ENCODE measurements at regions not wholly inside any gene's neighbourhood (a gene's known extent, or its start where the extent isn't known, plus 50 kb on each side); places are given as distances from the start of the nearest gene placed in this dataset.

GRCh38 chr12:28100717-28101116, 89.5 kb upstream of the CCDC91 start:
- Histone ChIP-seq H3K27ac (no peak overlapping the region), H3K4me1 (no peaks in the 10 kb centered on the region), H3K4me3 (no peak overlapping the region), H3K9me3 (no peaks in the 10 kb centered on the region), H3K36me3 (no peaks in the 10 kb centered on the region), H3K27me3 (peaks cover 0 to 3% (median 0%) of the 10 kb centered on the region in 7 donors)
- ATAC-seq = no peak
- intact Hi-C loops (cut with DNase I) = no loop called here
- 26 to 37% methylated on average over 1 of the region's 1 CpG for WGBS, 2 donors
- no peak for TF ChIP-seq CTCF (IDR thresholded peaks at IDR 0.05)
- DNase-seq = no peak

- no peak for TF ChIP-seq CTCF (IDR thresholded peaks at IDR 0.05)
- no peak for DNase-seq
- no peaks in the 10 kb centered on the region for H3K36me3 ChIP-seq
- intact Hi-C loops (cut with DNase I) = no loop called here
- 79 to 80% methylated on average over 2 of the region's 2 CpGs for WGBS, 2 donors
- H3K4me3 ChIP-seq = no peak overlapping the region
- peaks cover 0 to 8% (median 0%) of the 10 kb centered on the region in 11 donors for H3K9me3 ChIP-seq
- no peaks in the 10 kb centered on the region for H3K4me1 ChIP-seq
- peak in 1 of 8 donors; percentile 63 for ATAC-seq
- H3K27ac ChIP-seq = no peak overlapping the region
- no peaks in the 10 kb centered on the region for H3K27me3 ChIP-seq
Measured at GRCh38 chr12:28104316-28104715, 85.9 kb upstream of the CCDC91 start.

- DNase-seq (no peak), ATAC-seq (no peak)
- intact Hi-C loops (cut with DNase I) = no loop called here
- Histone ChIP-seq H3K9me3 (peaks cover 0 to 8% (median 0%) of the 10 kb centered on the region in 11 donors), H3K36me3 (no peaks in the 10 kb centered on the region), H3K4me3 (no peak overlapping the region), H3K27ac (no peak overlapping the region), H3K4me1 (no peaks in the 10 kb centered on the region), H3K27me3 (no peaks in the 10 kb centered on the region)
- no peak for TF ChIP-seq CTCF (IDR thresholded peaks at IDR 0.05)
- 75 to 76% methylated on average over 3 of the region's 3 CpGs for WGBS, 2 donors
Measured at GRCh38 chr12:28104903-28105864, 85.1 kb upstream of the CCDC91 start.

- intact Hi-C loops (cut with DNase I) = no loop called here
- no peak for ATAC-seq
Measured at GRCh38 chr12:28107679-28108078, 82.6 kb upstream of the CCDC91 start.

More at GRCh38 chr12:28107679-28108078, 82.6 kb upstream of the CCDC91 start:
- H3K27me3 ChIP-seq = no peaks in the 10 kb centered on the region
- no peak overlapping the region for H3K27ac ChIP-seq
- TF ChIP-seq CTCF (IDR thresholded peaks at IDR 0.05) = no peak
- H3K4me3 ChIP-seq = no peak overlapping the region
- peaks cover 0 to 22% (median 0%) of the 10 kb centered on the region in 11 donors for H3K9me3 ChIP-seq
- no peaks in the 10 kb centered on the region for H3K4me1 ChIP-seq
- no peaks in the 10 kb centered on the region for H3K36me3 ChIP-seq
- no peak for DNase-seq
- WGBS, 2 donors = 57 to 61% methylated on average over 2 of the region's 2 CpGs
